GM23338 (cell line): ENCODE measurements at regions not wholly inside any gene's neighbourhood (a gene's known extent, or its start where the extent isn't known, plus 50 kb on each side); places are given as distances from the start of the nearest gene placed in this dataset.

Source experiments
- ATAC-seq: fragments of 200-7000 bp; cut with Tn5 transposase; 3 replicates; pipeline ENCODE4 v1.9.1; 2020
- DNase-seq: peaks from one replicate; pipeline ENCODE4 v3.0.0-alpha.2; 2015; ENCODE audit warnings: low spot score
- H2AFZ ChIP-seq: fragments of 200-600 bp; sonication (generic); 2 replicates; pipeline ENCODE4 v1.8.0; 2016; ENCODE audit warnings: antibody characterized with exemption, mild to moderate bottlenecking, moderate library complexity
- H3F3A ChIP-seq: fragments of 200-600 bp; sonication (generic); replicated peaks from 2 replicates; pipeline ENCODE4 v1.8.0; 2017; ENCODE audit warnings: antibody characterized with exemption, mixed run types, low read depth
- H3K27ac ChIP-seq: fragments of 200-600 bp; sonication (generic); 2 replicates; pipeline ENCODE4 v1.6.1; 2016; ENCODE audit warnings: low read depth
- H3K27me3 ChIP-seq: fragments of 200-600 bp; sonication (generic); 2 replicates; pipeline ENCODE4 v1.8.0; 2016; ENCODE audit warnings: mild to moderate bottlenecking, mixed run types, moderate library complexity; ENCODE audit not compliant: insufficient read depth
- H3K36me3 ChIP-seq: fragments of 200-600 bp; sonication (generic); 2 replicates; pipeline ENCODE4 v1.8.0; 2016; ENCODE audit warnings: mild to moderate bottlenecking; ENCODE audit not compliant: insufficient read depth
- H3K4me1 ChIP-seq: fragments of 200-600 bp; sonication (generic); 2 replicates; pipeline ENCODE4 v1.8.0; 2016; ENCODE audit warnings: mild to moderate bottlenecking, moderate library complexity; ENCODE audit not compliant: insufficient read depth
- H3K4me2 ChIP-seq: fragments of 200-600 bp; sonication (generic); 2 replicates; pipeline ENCODE4 v1.7.1; 2017; ENCODE audit warnings: mixed run types
- H3K4me3 ChIP-seq: fragments of 200-600 bp; sonication (generic); 2 replicates; pipeline ENCODE4 v1.6.1; 2016; ENCODE audit warnings: mixed run types
- H3K79me2 ChIP-seq: fragments of 200-600 bp; sonication (generic); replicated peaks from 2 replicates; pipeline ENCODE4 v1.8.0; 2017; ENCODE audit warnings: mild to moderate bottlenecking; ENCODE audit not compliant: insufficient read depth
- H3K9me2 ChIP-seq: fragments of 200-600 bp; sonication (generic); 2 replicates; pipeline ENCODE4 v1.8.0; 2017; ENCODE audit not compliant: insufficient read depth
- H4K20me1 ChIP-seq: fragments of 200-600 bp; sonication (generic); replicated peaks from 2 replicates; pipeline ENCODE4 v1.8.0; 2017; ENCODE audit warnings: mild to moderate bottlenecking; ENCODE audit not compliant: insufficient read depth
- H3K27ac Mint-ChIP-seq: 2 replicates; pipeline ENCODE4 v1.8.0; 2020; ENCODE audit warnings: inconsistent platforms, mild to moderate bottlenecking, moderate library complexity, mixed read lengths
- H3K27me3 Mint-ChIP-seq: 3 replicates; pipeline ENCODE4 v1.8.0; 2022; ENCODE audit warnings: low read depth, mild to moderate bottlenecking, moderate library complexity, mixed read lengths, inconsistent platforms; ENCODE audit not compliant: insufficient read depth, poor library complexity
- H3K36me3 Mint-ChIP-seq: 3 replicates; pipeline ENCODE4 v1.8.0; 2021; ENCODE audit warnings: low read depth, mild to moderate bottlenecking, inconsistent platforms, moderate library complexity, mixed read lengths
- H3K4me1 Mint-ChIP-seq: 3 replicates; pipeline ENCODE4 v1.8.0; 2020; ENCODE audit warnings: mild to moderate bottlenecking, inconsistent platforms, mixed read lengths
- H3K4me3 Mint-ChIP-seq: 3 replicates; pipeline ENCODE4 v1.8.0; 2021; ENCODE audit warnings: moderate library complexity, mild to moderate bottlenecking, inconsistent platforms, mixed read lengths
- H3K9me3 Mint-ChIP-seq: 3 replicates; pipeline ENCODE4 v1.8.0; 2020; ENCODE audit warnings: moderate library complexity, mild to moderate bottlenecking, inconsistent platforms, mixed read lengths
- CREB1 ChIP-seq: fragments of 250-450 bp; sonication (Bioruptor Pico); IDR thresholded peaks from 2 replicates; pipeline ENCODE4 v1.5.0; 2020; ENCODE audit warnings: low read depth, mild to moderate bottlenecking, moderate library complexity
- CTCF ChIP-seq, 2 experiments: fragments of 200-600 bp in 1 of 2; sonication (generic) in 1 of 2; conservative IDR thresholded peaks; 2 replicates each; pipeline versions ENCODE4 v1.5.1 to v1.6.1; 2016 to 2017; ENCODE audit warnings: antibody characterized with exemption in 2 of 2, low read depth in 2 of 2, mild to moderate bottlenecking in 2 of 2, moderate library complexity in 1 of 2
- EZH2 ChIP-seq: fragments of 200-600 bp; sonication (generic); IDR thresholded peaks from one replicate; pipeline ENCODE4 v1.8.0; 2017; ENCODE audit warnings: antibody characterized with exemption, mild to moderate bottlenecking, low read depth; ENCODE audit not compliant: unreplicated experiment
- EZH2phosphoT487 ChIP-seq: fragments of 200-600 bp; sonication (generic); IDR thresholded peaks from one replicate; pipeline ENCODE4 v1.8.1; 2018; ENCODE audit warnings: antibody characterized with exemption; ENCODE audit not compliant: unreplicated experiment
- JUNB ChIP-seq: IDR thresholded peaks from one replicate; pipeline ENCODE4 v1.6.1; 2016; ENCODE audit warnings: antibody characterized with exemption; ENCODE audit not compliant: unreplicated experiment
- NANOG ChIP-seq: IDR thresholded peaks from 2 replicates; pipeline ENCODE4 v1.6.1; 2016; ENCODE audit warnings: antibody characterized with exemption, borderline replicate concordance
- POLR2AphosphoS5 ChIP-seq: IDR thresholded peaks from 2 replicates; pipeline ENCODE4 v1.6.1; 2016; ENCODE audit warnings: antibody characterized with exemption, low read depth
- STAT1 ChIP-seq: IDR thresholded peaks from one replicate; pipeline ENCODE4 v1.6.1; 2016; ENCODE audit warnings: antibody characterized with exemption; ENCODE audit not compliant: unreplicated experiment
- ZNF114 ChIP-seq: fragments of 250-450 bp; sonication (Bioruptor Pico); IDR thresholded peaks from 2 replicates; pipeline ENCODE4 v1.5.0; 2020; ENCODE audit warnings: mild to moderate bottlenecking, moderate library complexity
- ZNF331 ChIP-seq: fragments of 250-450 bp; sonication (Bioruptor Pico); IDR thresholded peaks from 2 replicates; pipeline ENCODE4 v1.5.0; 2020; ENCODE audit warnings: low read depth, mild to moderate bottlenecking, moderate library complexity
- ZNF462 ChIP-seq: fragments of 250-450 bp; sonication (Bioruptor Pico); IDR thresholded peaks from 2 replicates; pipeline ENCODE4 v1.5.0; 2020; ENCODE audit warnings: mild to moderate bottlenecking, moderate library complexity
- TF ChIP-seq, protein P1 (sequence below): IDR thresholded peaks from 2 replicates; pipeline ENCODE4 v1.6.1; 2016; ENCODE audit warnings: antibody characterized with exemption
- TF ChIP-seq, protein P2 (sequence below): IDR thresholded peaks from one replicate; pipeline ENCODE4 v1.6.1; 2018; ENCODE audit warnings: antibody characterized with exemption; ENCODE audit not compliant: unreplicated experiment

DNA sequence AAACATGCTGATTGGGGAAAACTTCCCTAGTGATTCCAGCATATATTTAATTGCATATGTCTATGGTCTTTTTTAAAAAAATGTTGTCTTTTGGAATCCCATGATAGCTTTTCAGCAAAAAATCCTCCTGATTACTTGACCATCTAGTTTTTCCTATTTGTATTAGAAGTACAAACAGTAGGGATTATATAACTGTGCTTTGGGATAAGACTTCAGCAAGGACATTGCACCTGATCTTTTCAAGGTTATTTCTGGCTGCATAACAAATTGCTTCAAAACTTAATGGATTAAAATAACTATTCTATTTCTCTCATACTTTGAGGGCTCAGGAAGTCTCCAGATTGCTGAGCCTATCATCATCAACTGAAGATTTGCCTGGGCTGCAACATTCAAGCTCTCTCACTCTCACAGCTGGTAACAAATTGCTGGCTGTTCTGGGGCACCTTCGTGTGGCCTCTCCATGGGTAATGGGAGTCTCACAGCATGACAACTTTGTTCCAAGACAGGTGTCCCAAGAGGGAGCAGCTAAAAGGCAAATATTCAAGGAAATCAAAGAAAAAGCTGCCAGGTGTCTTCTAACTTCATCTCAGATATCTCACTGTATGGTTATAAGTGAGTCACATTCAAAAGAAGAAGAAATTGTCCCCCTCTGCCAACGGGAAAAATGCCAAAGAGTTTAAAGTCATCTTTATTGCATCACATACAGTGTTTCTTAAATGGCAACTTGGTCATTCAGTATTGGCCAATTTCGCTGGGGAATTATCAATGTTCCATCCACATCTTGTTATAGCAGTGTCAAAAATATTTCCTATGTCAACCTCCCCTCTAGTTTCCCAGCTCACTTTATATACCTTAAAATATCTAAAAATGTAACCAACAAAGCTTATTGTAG is 644.5 kb upstream of the GRM7 start:
- no peaks in the 10 kb centered on the region for H3K4me1 ChIP-seq
- H3K27me3 Mint-ChIP-seq: no peaks in the 10 kb centered on the region
- DNase-seq: no peak
- H3K4me1 Mint-ChIP-seq: peaks cover 10% of the 10 kb centered on the region; the same call in 2 of the 3 replicates
- no peaks in the 10 kb centered on the region for H3K27me3 ChIP-seq
- no peak overlapping the region for H3K4me2 ChIP-seq
- H3F3A ChIP-seq: no peaks in the 10 kb centered on the region
- peaks cover 62% of the 10 kb centered on the region for H3K9me3 Mint-ChIP-seq
- ATAC-seq: no peak
- no peak overlapping the region for H3K4me3 ChIP-seq
- no peaks in the 10 kb centered on the region for H3K9me2 ChIP-seq
- H3K27ac ChIP-seq: no peak overlapping the region
- no peaks in the 10 kb centered on the region for H4K20me1 ChIP-seq
- H3K79me2 ChIP-seq: no peaks in the 10 kb centered on the region
- no peak for TF ChIP-seq EZH2phosphoT487
- TF ChIP-seq CTCF (conservative IDR thresholded peaks at IDR 0.05; ENCODE audit: low read depth in 2 of 2): no peak
- no peak for TF ChIP-seq ZNF331 (CRISPR knock-in tag)
- TF ChIP-seq, protein P1, sequence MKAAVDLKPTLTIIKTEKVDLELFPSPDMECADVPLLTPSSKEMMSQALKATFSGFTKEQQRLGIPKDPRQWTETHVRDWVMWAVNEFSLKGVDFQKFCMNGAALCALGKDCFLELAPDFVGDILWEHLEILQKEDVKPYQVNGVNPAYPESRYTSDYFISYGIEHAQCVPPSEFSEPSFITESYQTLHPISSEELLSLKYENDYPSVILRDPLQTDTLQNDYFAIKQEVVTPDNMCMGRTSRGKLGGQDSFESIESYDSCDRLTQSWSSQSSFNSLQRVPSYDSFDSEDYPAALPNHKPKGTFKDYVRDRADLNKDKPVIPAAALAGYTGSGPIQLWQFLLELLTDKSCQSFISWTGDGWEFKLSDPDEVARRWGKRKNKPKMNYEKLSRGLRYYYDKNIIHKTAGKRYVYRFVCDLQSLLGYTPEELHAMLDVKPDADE: no peak
- no peak for TF ChIP-seq JUNB
- no peak for TF ChIP-seq NANOG
- TF ChIP-seq, protein P2, sequence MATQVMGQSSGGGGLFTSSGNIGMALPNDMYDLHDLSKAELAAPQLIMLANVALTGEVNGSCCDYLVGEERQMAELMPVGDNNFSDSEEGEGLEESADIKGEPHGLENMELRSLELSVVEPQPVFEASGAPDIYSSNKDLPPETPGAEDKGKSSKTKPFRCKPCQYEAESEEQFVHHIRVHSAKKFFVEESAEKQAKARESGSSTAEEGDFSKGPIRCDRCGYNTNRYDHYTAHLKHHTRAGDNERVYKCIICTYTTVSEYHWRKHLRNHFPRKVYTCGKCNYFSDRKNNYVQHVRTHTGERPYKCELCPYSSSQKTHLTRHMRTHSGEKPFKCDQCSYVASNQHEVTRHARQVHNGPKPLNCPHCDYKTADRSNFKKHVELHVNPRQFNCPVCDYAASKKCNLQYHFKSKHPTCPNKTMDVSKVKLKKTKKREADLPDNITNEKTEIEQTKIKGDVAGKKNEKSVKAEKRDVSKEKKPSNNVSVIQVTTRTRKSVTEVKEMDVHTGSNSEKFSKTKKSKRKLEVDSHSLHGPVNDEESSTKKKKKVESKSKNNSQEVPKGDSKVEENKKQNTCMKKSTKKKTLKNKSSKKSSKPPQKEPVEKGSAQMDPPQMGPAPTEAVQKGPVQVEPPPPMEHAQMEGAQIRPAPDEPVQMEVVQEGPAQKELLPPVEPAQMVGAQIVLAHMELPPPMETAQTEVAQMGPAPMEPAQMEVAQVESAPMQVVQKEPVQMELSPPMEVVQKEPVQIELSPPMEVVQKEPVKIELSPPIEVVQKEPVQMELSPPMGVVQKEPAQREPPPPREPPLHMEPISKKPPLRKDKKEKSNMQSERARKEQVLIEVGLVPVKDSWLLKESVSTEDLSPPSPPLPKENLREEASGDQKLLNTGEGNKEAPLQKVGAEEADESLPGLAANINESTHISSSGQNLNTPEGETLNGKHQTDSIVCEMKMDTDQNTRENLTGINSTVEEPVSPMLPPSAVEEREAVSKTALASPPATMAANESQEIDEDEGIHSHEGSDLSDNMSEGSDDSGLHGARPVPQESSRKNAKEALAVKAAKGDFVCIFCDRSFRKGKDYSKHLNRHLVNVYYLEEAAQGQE: no peak
- TF ChIP-seq ZNF114: no peak
- TF ChIP-seq ZNF462 (CRISPR knock-in tag): no peak
- TF ChIP-seq EZH2: no peak
- TF ChIP-seq POLR2AphosphoS5: no peak
- no peak for TF ChIP-seq CREB1 (CRISPR knock-in tag)
- TF ChIP-seq STAT1: no peak
- H3K36me3 Mint-ChIP-seq: 0 out of 3 replicates have a peak, but pooled peaks cover 3% of the 10 kb centered on the region
- no peak overlapping the region for H3K4me3 Mint-ChIP-seq
- no peak overlapping the region for H3K27ac Mint-ChIP-seq
- no peak overlapping the region for H2AFZ ChIP-seq
- H3K36me3 ChIP-seq: no peaks in the 10 kb centered on the region; the same call in 1 of the 2 replicates
